ENCODE measurements at regions not wholly inside any gene's neighbourhood (a gene's known extent, or its start where the extent isn't known, plus 50 kb on each side); places are given as distances from the start of the nearest gene placed in this dataset.

DNA sequence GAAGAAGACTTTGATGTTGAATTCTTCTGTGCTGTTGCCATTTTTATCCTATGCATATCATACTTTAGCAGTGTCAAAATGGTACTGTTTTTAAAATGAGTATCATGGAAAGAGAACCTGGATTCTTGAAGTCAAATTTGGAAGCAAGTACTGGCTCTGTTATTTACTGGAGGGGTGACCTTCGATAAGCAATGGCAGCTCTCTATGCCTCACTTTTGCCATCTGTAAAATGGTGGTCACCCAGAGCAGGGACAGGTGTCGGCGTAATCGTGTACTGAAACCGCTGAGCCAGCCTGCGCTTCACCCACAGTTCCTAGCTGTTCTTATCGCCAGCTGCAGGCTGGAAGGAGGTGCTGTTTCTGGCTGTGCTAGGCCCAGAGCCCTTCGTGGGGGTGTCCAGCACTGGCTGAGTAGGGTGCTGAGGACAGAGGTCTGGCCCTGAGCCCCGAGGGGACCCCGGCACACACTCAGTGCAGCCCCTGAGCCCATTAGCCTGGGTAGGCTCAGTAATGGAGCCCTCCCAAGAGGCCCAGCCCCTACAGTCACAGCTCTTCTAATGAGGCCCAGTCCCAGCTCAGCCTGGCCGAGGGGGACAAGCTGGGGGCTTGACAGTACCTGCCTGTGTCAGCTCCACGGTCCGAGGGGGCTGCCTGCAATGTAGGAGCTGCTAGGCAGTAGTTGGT is 183.5 kb downstream of the PHETA1 start:
- TF ChIP-seq, protein P1, sequence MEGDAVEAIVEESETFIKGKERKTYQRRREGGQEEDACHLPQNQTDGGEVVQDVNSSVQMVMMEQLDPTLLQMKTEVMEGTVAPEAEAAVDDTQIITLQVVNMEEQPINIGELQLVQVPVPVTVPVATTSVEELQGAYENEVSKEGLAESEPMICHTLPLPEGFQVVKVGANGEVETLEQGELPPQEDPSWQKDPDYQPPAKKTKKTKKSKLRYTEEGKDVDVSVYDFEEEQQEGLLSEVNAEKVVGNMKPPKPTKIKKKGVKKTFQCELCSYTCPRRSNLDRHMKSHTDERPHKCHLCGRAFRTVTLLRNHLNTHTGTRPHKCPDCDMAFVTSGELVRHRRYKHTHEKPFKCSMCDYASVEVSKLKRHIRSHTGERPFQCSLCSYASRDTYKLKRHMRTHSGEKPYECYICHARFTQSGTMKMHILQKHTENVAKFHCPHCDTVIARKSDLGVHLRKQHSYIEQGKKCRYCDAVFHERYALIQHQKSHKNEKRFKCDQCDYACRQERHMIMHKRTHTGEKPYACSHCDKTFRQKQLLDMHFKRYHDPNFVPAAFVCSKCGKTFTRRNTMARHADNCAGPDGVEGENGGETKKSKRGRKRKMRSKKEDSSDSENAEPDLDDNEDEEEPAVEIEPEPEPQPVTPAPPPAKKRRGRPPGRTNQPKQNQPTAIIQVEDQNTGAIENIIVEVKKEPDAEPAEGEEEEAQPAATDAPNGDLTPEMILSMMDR (IDR thresholded peaks at IDR 0.05; ENCODE audit: insufficient read depth, low read depth, low read length): no peak
- TF ChIP-seq EZH2 (IDR thresholded peaks at IDR 0.05; ENCODE audit: insufficient read depth, low read length): no peak
